ENCODE measurements at regions not wholly inside any gene's neighbourhood (a gene's known extent, or its start where the extent isn't known, plus 50 kb on each side); places are given as distances from the start of the nearest gene placed in this dataset.

GRCh38 chr13:73223372-73223781 is 164.6 kb downstream of the KLF5 start:
- Histone ChIP-seq H3K4me1 (ENCODE audit: control insufficient read depth, insufficient read depth, low read length) (no peaks in the 10 kb centered on the region), H3K36me3 (ENCODE audit: control insufficient read depth, insufficient read depth, low read length) (no peaks in the 10 kb centered on the region), H3K27ac (ENCODE audit: low read depth, low read length) (no peak overlapping the region), H3K4me3 (ENCODE audit: low read length) (no peak overlapping the region), H3K9ac (ENCODE audit: low read length) (no peak overlapping the region), H3K27me3 (ENCODE audit: control insufficient read depth, insufficient read depth, low read length) (no peaks in the 10 kb centered on the region)

DNA sequence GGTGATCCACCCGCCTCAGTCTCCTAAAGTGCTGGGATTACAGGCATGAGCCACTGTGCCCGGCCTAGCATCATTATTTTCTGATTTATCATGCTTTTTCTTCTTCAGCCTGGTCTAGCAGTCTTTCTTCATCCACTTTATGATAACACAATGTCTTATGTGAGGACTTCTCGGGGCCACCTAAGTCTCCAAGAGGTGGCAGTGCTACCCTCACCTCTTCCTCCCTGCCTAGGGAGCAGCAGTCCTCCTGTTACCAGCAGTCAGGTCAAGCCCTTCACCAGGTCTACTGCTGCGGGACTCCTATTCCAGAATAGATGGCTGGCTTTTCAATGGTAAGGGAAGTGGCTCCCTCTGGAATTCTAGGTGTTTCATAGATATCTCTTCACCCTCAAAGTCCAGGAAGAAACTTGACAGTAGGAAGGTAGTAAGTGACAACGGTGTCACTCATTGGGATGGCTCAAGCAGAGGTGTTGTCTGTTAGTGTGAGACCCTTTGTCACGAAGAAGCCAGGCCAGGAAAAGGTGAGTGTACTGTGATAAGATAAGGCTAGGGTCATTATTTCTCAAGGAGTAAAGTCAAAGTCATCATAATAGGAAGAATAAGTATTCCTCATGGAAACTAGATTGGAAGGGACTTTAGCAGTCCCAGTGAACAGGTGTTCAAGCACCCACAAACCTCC is 164.0 kb downstream of the KLF5 start:
- Histone ChIP-seq H3K9ac (ENCODE audit: low read length) (no peak overlapping the region), H3K27me3 (ENCODE audit: control insufficient read depth, insufficient read depth, low read length) (no peaks in the 10 kb centered on the region), H3K36me3 (ENCODE audit: control insufficient read depth, insufficient read depth, low read length) (no peaks in the 10 kb centered on the region), H3K27ac (ENCODE audit: low read depth, low read length) (no peak overlapping the region), H3K4me1 (ENCODE audit: control insufficient read depth, insufficient read depth, low read length) (no peaks in the 10 kb centered on the region), H3K4me3 (ENCODE audit: low read length) (no peak overlapping the region)

DNA sequence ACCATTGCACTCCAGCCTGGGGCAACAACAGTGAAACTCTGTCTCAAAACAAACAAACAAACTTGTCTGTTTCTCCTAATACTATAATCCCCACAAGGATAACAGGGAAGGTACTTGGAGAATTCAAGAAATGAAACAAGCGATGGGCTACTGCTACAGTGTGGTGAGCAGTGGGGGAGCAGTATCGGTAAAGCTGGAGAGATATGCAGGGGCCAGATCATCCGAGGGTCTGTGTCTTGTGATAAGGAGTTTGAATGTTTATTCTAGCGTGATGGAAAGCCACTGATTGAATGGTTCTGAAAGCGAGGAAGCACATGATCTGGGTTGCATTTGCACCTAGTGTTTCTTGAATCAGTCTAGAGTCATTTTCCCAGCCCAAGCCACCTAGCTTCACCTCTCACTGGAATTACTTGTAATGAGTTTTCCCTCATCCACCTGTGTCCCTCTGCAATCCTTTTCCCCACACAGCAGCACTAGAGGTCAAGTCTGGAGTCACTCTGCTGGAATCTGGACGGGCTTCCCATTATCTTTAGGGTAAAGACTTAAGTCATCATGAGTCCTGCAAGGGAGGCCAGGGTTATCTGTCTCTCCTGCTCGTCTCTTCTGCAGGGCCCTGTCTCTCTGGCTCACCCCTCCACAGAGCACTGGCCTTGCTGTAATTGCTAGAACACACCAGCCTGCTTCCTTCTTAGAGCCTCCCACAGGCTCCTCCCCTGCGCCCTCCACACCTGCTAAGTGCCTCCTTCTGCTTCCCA is 162.3 kb downstream of the KLF5 start:
- H3K9ac ChIP-seq (ENCODE audit: low read length), result no peak overlapping the region
- no peaks in the 10 kb centered on the region for H3K4me1 ChIP-seq (ENCODE audit: control insufficient read depth, insufficient read depth, low read length)
- H3K4me3 ChIP-seq (ENCODE audit: low read length), result no peak overlapping the region
- no peaks in the 10 kb centered on the region for H3K27me3 ChIP-seq (ENCODE audit: control insufficient read depth, insufficient read depth, low read length)
- H3K36me3 ChIP-seq (ENCODE audit: control insufficient read depth, insufficient read depth, low read length), result no peaks in the 10 kb centered on the region
- no peak overlapping the region for H3K27ac ChIP-seq (ENCODE audit: low read depth, low read length)

GRCh38 chr13:73218181-73218580 is 159.4 kb downstream of the KLF5 start:
- Histone ChIP-seq H3K4me1 (ENCODE audit: control insufficient read depth, insufficient read depth, low read length) (no peaks in the 10 kb centered on the region), H3K9ac (ENCODE audit: low read length) (no peak overlapping the region), H3K27me3 (ENCODE audit: control insufficient read depth, insufficient read depth, low read length) (no peaks in the 10 kb centered on the region), H3K4me3 (ENCODE audit: low read length) (no peak overlapping the region), H3K27ac (ENCODE audit: low read depth, low read length) (no peak overlapping the region), H3K36me3 (ENCODE audit: control insufficient read depth, insufficient read depth, low read length) (no peaks in the 10 kb centered on the region)

DNA sequence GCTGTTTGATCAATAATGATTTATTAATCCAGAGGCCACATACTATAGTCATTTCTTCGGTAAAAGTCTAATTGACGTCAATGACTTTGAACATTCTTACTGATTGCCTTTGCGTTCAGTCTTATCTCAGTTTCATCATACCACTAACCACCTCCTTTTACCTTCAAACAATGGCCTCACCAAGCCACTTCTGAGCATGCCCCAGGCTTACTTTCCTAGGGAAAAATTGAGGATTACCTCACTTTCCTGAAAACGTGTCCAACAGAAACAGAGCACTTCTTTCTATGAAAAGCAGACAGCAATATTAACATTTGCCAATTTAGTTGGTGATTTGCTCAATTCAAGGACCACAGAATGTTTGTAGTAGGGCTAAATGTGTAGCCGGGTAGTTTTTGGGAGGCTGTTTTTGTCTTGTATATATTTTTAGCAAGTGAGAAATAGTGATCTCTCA is 157.6 kb downstream of the KLF5 start:
- H3K9ac ChIP-seq (ENCODE audit: low read length), result no peak overlapping the region
- H3K27ac ChIP-seq (ENCODE audit: low read depth, low read length), result no peak overlapping the region
- H3K27me3 ChIP-seq (ENCODE audit: control insufficient read depth, insufficient read depth, low read length), result no peaks in the 10 kb centered on the region
- H3K36me3 ChIP-seq (ENCODE audit: control insufficient read depth, insufficient read depth, low read length), result no peaks in the 10 kb centered on the region
- H3K4me3 ChIP-seq (ENCODE audit: low read length), result no peak overlapping the region
- H3K4me1 ChIP-seq (ENCODE audit: control insufficient read depth, insufficient read depth, low read length), result no peaks in the 10 kb centered on the region

- no peaks in the 10 kb centered on the region for H3K36me3 ChIP-seq (ENCODE audit: control insufficient read depth, insufficient read depth, low read length)
- no peak overlapping the region for H3K27ac ChIP-seq (ENCODE audit: low read depth, low read length)
Measured at GRCh38 chr13:73215823-73216222, 157.0 kb downstream of the KLF5 start.

DNA sequence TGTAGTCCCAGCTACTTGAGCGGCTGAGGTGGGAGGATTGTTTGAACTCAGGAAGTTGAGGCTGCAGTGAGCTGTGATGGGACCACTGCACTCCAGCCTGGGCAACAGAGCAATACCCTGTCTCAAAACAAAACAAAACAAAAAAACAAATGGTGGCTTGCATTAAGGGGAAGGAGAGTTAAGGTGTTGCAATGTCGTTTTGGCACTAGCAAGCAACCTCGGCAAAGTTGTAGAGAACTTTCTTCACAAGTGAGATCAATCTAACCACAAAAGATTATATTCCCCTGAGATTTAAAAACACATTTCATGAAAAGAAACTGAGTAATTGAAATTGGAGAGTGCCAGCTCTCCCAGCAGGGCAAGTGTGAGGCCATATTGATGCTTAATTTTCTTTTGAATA is 153.7 kb downstream of the KLF5 start:
- H3K27me3 ChIP-seq (ENCODE audit: control insufficient read depth, insufficient read depth, low read length), result no peaks in the 10 kb centered on the region
- no peaks in the 10 kb centered on the region for H3K4me1 ChIP-seq (ENCODE audit: control insufficient read depth, insufficient read depth, low read length)
- no peak overlapping the region for H3K4me3 ChIP-seq (ENCODE audit: low read length)
- H3K36me3 ChIP-seq (ENCODE audit: control insufficient read depth, insufficient read depth, low read length), result no peaks in the 10 kb centered on the region
- no peak overlapping the region for H3K9ac ChIP-seq (ENCODE audit: low read length)
- no peak overlapping the region for H3K27ac ChIP-seq (ENCODE audit: low read depth, low read length)

More at GRCh38 chr13:73215823-73216222, 157.0 kb downstream of the KLF5 start:
- Histone ChIP-seq H3K9ac (ENCODE audit: low read length) (no peak overlapping the region), H3K27me3 (ENCODE audit: control insufficient read depth, insufficient read depth, low read length) (no peaks in the 10 kb centered on the region), H3K4me3 (ENCODE audit: low read length) (no peak overlapping the region), H3K4me1 (ENCODE audit: control insufficient read depth, insufficient read depth, low read length) (no peaks in the 10 kb centered on the region)

DNA sequence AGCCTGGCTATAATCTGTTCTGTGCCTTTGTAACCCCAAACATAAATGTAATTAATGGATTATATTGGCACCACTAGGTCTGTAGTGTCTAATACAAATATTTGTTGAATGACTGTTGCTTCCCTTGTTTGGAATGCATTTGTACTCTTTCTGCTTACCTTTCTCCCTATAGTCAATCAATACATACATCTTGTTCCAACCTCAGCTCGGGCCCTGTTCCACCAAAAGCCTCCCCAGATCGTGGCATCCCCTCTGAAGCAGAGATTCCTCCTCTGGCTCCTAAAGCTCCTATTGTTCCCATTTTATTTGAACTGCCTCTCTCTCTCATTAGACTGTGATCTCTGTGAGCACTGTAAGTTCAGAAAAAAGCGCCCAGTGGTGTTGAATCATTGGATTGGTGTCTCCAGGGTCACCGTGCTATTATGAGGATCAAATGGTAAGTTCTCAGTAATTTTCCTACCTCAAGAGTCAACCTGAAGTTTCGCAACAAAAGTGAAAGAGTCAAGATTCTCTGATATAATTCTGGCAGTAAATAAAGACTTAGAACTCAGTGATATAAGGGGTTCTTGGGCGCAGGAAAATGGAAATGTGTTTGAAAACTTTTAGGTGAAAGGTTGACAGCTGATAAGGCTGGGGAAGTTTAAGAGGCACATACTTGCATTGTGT is 151.5 kb downstream of the KLF5 start:
- Histone ChIP-seq H3K27me3 (ENCODE audit: control insufficient read depth, insufficient read depth, low read length) (no peaks in the 10 kb centered on the region), H3K36me3 (ENCODE audit: control insufficient read depth, insufficient read depth, low read length) (no peaks in the 10 kb centered on the region), H3K9ac (ENCODE audit: low read length) (no peak overlapping the region), H3K4me3 (ENCODE audit: low read length) (no peak overlapping the region), H3K4me1 (ENCODE audit: control insufficient read depth, insufficient read depth, low read length) (no peaks in the 10 kb centered on the region), H3K27ac (ENCODE audit: low read depth, low read length) (no peak overlapping the region)

- Histone ChIP-seq H3K9ac (ENCODE audit: low read length) (no peak overlapping the region), H3K4me1 (ENCODE audit: control insufficient read depth, insufficient read depth, low read length) (no peaks in the 10 kb centered on the region), H3K27me3 (ENCODE audit: control insufficient read depth, insufficient read depth, low read length) (no peaks in the 10 kb centered on the region), H3K36me3 (ENCODE audit: control insufficient read depth, insufficient read depth, low read length) (no peaks in the 10 kb centered on the region), H3K4me3 (ENCODE audit: low read length) (no peak overlapping the region), H3K27ac (ENCODE audit: low read depth, low read length) (no peak overlapping the region)
Measured at GRCh38 chr13:73204952-73205351, 146.1 kb downstream of the KLF5 start.

DNA sequence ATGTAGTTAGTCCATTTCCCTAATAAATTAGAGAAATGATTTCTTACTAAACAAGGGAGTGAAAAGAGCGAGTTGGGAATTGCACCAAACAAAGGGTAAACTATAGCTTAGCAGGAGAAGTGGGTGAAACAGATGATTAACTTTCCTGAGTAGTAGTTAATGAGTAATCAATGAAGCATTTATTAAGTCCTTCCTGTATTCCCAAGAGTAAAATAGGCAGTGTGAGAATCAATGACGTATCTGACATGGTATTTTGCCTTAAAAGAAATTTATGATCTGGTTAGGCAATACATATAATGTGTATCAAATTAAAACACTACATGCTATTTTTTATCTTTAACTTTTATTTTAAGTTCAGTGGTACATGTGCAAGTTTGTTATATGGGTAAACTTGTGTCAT is 142.8 kb downstream of the KLF5 start:
- Histone ChIP-seq H3K4me1 (ENCODE audit: control insufficient read depth, insufficient read depth, low read length) (no peaks in the 10 kb centered on the region), H3K27me3 (ENCODE audit: control insufficient read depth, insufficient read depth, low read length) (no peaks in the 10 kb centered on the region), H3K4me3 (ENCODE audit: low read length) (no peak overlapping the region), H3K27ac (ENCODE audit: low read depth, low read length) (no peak overlapping the region), H3K9ac (ENCODE audit: low read length) (no peak overlapping the region), H3K36me3 (ENCODE audit: control insufficient read depth, insufficient read depth, low read length) (no peaks in the 10 kb centered on the region)

- no peak overlapping the region for H3K9ac ChIP-seq (ENCODE audit: low read length)
- no peak overlapping the region for H3K27ac ChIP-seq (ENCODE audit: low read depth, low read length)
- H3K4me1 ChIP-seq (ENCODE audit: control insufficient read depth, insufficient read depth, low read length), result no peaks in the 10 kb centered on the region
- H3K4me3 ChIP-seq (ENCODE audit: low read length), result no peak overlapping the region
- H3K36me3 ChIP-seq (ENCODE audit: control insufficient read depth, insufficient read depth, low read length), result no peaks in the 10 kb centered on the region
- H3K27me3 ChIP-seq (ENCODE audit: control insufficient read depth, insufficient read depth, low read length), result no peaks in the 10 kb centered on the region
Measured at GRCh38 chr13:73198991-73199411, 140.2 kb downstream of the KLF5 start.

DNA sequence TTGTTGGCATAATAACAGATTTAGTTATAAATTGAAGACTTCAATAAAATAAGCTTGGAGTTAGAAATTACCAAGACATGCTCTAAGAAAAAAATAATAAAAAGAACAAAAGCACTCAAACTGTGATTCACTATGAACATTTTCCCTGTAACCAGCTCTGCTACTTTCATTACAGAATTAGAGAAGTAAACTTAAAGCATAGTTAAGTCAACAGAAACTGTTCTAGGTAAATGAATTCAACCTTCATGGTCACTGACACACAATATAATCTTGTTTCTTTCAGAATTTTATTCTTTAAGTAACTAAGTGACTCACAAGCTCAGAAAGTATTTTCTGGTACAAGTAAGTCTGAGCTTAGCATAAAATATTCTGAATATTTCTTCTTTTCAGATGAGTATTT is 136.3 kb downstream of the KLF5 start:
- H3K27me3 ChIP-seq (ENCODE audit: control insufficient read depth, insufficient read depth, low read length), result no peaks in the 10 kb centered on the region
- no peak overlapping the region for H3K4me3 ChIP-seq (ENCODE audit: low read length)
- no peaks in the 10 kb centered on the region for H3K36me3 ChIP-seq (ENCODE audit: control insufficient read depth, insufficient read depth, low read length)
- H3K4me1 ChIP-seq (ENCODE audit: control insufficient read depth, insufficient read depth, low read length), result no peaks in the 10 kb centered on the region
- no peak overlapping the region for H3K9ac ChIP-seq (ENCODE audit: low read length)
- H3K27ac ChIP-seq (ENCODE audit: low read depth, low read length), result no peak overlapping the region

Measured in rectal smooth muscle tissue (tissue), 1 donor.